Dermis microvascular lymphatic vessel endothelial cell (primary cell): ENCODE measurements at regions not wholly inside any gene's neighbourhood (a gene's known extent, or its start where the extent isn't known, plus 50 kb on each side); places are given as distances from the start of the nearest gene placed in this dataset.
"Not testable (repeated sequence)": the region's sequence is repeated elsewhere in the genome, so short reads cannot be mapped to it uniquely, and the experiment has no call there.

Source experiments
- DNase-seq, 2 donors: peaks; one replicate each; pipeline versions ENCODE4 v3.0.0 to v3.0.0-alpha.2; 2010; ENCODE audit warnings: low read depth in 2 of 2

DNA sequence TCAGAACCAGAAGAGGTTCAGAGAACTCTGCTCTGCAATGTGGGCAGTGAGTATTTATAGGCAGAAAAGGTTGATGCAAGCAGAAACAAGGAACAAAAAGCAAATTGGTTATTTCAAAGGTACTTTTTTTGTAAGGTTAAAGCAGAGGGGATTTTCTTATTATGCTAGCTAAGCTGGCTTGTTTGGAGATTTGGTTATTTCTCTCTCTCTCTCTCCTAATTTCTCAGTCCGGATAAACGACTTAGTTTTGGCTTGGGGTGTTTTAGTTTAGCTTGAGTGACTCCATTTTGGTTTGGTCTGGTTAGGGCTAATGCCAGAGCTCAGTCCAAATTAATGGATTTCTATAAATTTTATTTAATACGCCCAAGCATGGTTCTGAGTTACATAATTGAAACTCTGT is 566.8 kb downstream of the SH2D4B start:
- no peak for DNase-seq

DNA sequence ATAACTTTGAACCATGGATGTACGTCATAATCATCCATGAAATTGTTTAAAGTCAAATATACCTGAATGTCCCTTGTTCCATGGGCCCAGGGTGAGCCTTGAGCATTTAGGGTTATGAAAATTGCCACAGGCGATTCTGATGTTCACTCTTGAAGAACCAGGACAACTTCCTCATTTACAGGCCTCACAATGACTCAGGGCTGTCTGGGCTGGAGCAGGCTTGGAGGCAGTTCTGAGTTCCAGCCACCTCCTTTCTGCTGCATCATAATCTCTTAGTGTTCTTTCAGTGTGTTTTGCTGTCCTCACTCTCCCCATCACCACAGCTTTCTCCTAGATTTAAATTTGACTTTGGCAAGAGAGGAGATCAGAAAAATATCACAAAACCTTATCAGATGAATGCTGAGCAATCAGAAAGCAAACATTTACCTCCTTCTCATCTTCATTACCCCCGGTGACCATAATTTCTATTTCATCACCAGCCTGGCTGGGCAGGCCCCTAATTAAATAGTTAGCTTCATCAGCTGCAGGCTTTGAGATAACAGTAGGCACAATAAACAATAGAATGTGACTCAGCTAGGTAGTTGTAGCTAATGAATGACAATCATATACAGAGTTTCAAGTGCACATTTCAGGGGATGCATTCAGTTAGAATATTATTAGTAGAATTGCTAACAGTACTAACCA is 571.0 kb downstream of the SH2D4B start:
- no peak for DNase-seq

GRCh38 chr10:81109200-81109752 is 571.6 kb downstream of the SH2D4B start:
- DNase-seq: no peak

GRCh38 chr10:81116201-81116600 is 578.5 kb downstream of the SH2D4B start:
- DNase-seq: no peak

- DNase-seq: no peak
Observed at GRCh38 chr10:81116990-81117389, 579.3 kb downstream of the SH2D4B start.

DNA sequence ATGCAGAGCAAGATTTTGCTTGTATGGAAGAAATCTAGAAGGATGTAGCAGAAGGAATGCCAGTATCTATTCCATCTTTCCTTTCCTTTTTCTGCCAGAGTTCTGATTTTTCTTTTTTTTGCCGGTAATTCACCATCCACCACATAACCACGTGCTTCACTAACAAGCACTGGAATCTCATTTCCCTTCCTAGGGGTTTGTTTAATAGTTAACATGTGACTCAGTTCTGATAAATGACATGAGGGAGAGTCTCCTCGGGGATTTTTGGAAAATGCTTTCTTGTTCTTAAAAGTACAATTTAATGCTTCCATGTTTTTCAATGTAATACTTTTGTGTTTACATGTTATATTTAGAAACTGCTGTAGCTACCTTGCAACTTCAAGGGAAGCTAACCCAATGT is 590.2 kb downstream of the SH2D4B start:
- DNase-seq: no peak

GRCh38 chr10:81130014-81130413 is 592.3 kb downstream of the SH2D4B start:
- DNase-seq: no peak

DNA sequence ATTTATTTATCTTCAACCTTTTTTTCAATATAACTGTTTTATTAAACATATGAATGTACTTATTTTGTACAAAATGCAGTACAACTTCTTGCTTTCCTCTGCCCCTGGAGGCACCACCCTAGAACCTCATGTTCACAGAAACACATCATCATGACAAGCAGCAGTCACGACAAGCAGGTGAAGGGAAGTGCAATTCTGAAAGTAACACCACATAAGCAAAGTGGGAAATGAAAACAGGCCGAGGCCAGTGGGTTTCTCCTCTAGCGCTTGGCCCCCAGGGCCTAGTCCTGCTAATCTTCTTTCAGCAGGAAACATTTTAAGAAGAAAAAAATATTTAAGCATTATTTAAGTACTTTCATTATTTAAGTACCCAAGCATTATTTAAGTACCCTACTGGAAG is 598.1 kb downstream of the SH2D4B start:
- DNase-seq: no peak

- DNase-seq: no peak
Observed at GRCh38 chr10:81136261-81136660, 598.6 kb downstream of the SH2D4B start.

DNA sequence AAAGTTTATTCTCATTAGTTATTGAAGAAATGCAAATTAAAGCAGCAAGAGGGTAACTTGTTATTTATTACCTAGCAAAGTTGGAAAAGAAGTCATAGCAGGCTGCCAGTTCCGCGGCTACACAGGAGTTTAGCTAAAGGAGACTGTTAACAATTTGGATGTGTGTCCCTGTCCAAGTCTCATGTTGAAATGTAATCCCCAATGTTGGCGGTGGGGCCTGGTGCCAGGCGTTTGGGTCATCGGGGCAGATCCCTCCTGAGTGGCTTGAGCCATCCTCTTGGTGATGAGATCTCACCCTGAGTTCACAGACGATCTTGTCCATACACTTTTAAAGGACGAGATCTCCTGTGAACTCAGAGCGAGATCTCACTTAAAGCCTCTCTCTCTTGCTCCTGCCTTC is 608.3 kb downstream of the SH2D4B start:
- DNase-seq: no peak

GRCh38 chr10:81146436-81146835 is 608.7 kb downstream of the SH2D4B start:
- no peak for DNase-seq

DNA sequence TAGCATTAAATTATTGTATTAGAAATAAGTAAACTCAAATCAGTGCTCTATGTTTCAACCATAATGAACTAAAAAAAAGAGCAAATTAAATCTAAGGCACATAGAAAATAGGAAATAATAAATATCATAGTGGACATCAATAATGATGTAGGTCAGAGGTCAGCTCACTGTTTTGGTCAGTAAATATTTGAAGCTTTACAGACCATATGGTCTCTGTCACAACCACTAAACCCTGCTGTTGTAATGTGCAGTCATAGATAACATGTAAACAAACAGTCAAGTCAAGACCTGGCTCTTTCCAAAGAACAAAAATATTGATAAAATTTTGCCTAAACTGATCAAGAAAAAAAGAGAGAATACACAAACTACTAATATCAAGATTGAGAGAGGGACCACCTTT is 615.0 kb downstream of the SH2D4B start:
- no peak for DNase-seq

DNA sequence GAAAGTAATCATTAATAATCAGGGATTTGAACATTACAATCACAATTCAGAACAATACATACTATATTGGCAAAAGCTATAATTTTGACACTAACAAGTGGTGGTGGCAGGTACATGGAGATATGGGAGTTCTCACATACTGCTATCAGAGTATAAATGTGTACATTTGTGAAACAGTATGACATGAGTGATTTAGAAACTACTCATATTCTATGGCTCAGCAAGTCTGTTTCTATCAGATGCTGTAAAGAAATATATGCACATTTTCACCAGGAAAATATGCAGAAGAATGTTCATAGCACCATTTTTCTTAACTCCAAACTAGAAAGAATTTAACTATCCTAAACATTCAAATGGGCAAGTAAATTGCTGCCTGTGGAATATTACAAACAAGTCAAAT is 620.0 kb downstream of the SH2D4B start:
- DNase-seq: no peak

- no peak for DNase-seq
Observed at GRCh38 chr10:81177651-81178244, 640.0 kb downstream of the SH2D4B start.

- no peak for DNase-seq
Observed at GRCh38 chr10:81179324-81179723, 641.6 kb downstream of the SH2D4B start.

DNA sequence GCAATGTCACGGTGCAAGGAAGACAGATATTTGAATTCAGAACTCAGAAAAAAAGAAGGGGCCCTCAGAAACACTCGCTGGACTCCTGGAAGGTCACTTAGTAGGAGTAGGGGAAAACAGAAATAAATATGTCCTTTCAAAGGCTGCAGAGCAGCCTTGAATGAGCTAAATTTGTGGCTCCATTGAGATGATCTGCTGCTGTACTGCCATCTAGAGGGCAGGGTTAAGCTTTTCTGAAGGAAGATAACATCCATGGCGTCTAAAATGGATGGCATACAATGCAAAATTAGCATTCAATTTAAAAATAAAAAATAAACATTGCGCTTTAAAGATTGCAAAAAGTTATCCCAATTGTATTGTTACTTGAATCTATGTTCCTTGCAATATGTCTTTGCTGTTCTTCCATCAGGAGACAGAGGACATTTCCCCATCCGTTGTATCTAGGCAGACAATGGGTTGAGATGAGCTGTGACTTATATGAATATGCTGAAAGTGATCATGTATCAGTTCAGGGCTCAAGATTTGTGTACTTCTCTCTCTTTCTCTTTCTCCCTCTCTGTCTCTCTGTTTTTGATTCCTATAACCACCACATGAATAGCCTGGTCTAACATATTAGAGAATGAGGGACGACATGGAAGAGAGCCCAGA is 642.2 kb downstream of the SH2D4B start:
- no peak for DNase-seq

DNA sequence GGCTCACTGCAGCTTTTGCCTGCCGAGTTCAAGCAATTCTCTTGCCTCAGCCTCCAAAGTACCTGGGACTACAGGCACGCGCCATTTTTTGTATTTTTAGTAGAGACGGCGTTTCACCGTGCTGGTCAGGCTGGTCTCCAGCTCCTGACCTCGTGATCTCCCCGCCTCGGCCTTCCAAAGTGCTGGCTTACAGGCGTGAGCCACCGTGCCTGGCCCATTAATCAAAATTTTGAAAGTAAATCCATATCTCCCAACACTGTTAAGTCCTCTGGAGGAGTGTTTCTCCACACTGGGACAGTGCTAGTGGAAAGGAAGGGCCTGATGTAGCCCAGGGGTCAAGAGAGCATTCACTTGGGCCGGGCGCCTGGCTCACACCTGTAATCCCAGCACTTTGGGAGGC is 644.6 kb downstream of the SH2D4B start:
- no peak for DNase-seq

GRCh38 chr10:81192221-81192788 is 654.6 kb downstream of the SH2D4B start:
- no peak for DNase-seq

GRCh38 chr10:81200801-81201200 is 663.1 kb downstream of the SH2D4B start:
- DNase-seq: no peak

- DNase-seq: not testable (repeated sequence)
Observed at GRCh38 chr10:81207359-81207758, 667.6 kb upstream of the NRG3 start.

DNA sequence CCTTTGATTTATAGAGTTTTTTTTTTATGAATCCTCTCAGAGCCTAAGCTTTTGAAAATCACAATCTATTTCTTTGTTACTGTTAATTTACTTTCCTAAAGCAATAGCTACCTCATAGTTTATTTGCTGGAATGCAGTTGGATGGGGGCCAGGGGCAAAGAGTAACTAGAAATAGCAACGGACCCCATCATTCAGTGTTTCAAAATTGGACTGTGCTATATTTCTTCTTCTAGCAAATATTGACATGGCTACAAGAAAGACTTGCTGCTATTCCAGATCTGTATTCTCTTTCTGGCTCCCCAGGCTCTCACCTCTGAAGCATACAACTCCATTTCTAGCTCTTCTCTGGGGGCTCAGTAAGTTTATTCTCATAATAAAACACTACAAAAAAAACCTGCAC is 661.6 kb upstream of the NRG3 start:
- no peak for DNase-seq

DNA sequence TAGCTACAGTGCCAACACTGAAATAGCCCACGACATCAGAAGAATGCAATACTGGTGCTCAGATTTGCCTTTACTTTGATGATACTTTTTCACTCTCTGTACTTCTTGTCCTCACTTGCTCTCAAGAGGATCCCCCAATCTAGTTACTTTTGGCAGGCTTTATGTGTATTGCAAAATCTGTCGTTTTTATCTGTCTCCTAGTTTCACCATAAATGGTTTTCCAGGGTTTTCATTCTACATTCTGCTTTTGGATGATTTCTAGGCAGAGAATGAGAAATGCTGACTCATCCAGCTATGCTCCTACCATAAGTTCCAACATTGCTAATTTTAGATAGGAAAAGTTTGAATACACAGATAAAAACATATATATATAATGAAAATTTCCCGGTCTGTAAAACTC is 659.5 kb upstream of the NRG3 start:
- no peak for DNase-seq

DNA sequence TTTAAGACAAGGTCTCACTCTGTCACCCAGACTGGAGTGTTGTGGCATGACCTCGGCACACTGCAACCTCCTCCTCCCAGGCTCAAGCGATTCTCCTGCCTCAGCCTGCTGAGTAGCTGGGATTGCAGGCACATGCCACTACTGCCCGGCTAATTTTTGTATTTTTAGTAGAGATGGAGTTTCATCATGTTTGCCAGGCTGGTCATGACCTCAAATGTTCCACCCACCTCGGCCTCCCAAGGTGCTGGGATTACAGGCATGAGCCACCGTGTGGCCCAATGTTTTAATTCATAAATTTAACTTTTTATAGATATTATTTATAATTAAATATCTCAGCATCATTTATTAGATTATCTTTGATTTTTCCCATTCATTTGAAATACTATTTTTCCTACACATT is 658.0 kb upstream of the NRG3 start:
- no peak for DNase-seq
